ENCODE measurements at regions not wholly inside any gene's neighbourhood (a gene's known extent, or its start where the extent isn't known, plus 50 kb on each side); places are given as distances from the start of the nearest gene placed in this dataset.

DNA sequence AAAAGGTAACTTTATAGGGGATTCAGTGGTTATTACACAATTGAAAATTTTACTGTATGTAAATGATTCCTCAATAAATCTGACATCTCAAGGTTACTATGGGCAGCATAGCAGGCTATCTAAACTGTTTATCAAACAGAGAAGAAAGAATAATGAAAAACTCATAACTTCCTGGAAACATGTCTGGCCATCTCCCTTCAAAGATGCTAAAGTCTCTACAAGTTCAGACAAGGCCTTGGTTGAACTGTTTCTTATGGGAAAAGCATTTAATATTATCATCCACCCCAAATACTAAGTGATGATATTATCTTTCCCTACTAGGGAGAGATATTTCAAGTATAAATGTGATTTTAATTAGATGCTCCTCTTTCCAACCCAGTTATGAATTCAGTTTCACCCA lies 114.9 kb downstream of the ARRDC4 start:
- TF ChIP-seq EZH2 (IDR thresholded peaks at IDR 0.05; ENCODE audit: insufficient read depth, poor library complexity, severe bottlenecking): no peak
- TF ChIP-seq EZH2phosphoT487 (IDR thresholded peaks at IDR 0.05; ENCODE audit: insufficient read depth, low read depth): no peak
